DND-41 (cell line): ENCODE measurements at regions not wholly inside any gene's neighbourhood (a gene's known extent, or its start where the extent isn't known, plus 50 kb on each side); places are given as distances from the start of the nearest gene placed in this dataset.
"Not testable (repeated sequence)": the region's sequence is repeated elsewhere in the genome, so short reads cannot be mapped to it uniquely, and the experiment has no call there.

Source experiments
- ATAC-seq: fragments of 200-7000 bp; cut with Tn5 transposase; 3 replicates; pipeline ENCODE4 v1.9.1; 2021; ENCODE audit warnings: low read depth; ENCODE audit not compliant: insufficient read depth
- DNase-seq: peaks from one replicate; pipeline ENCODE4 v3.0.0-alpha.2; 2020
- H2AFZ ChIP-seq: 2 replicates; pipeline ENCODE4 v1.6.0; 2012; ENCODE audit warnings: low read depth, low read length
- H3K27ac ChIP-seq: 2 replicates; pipeline ENCODE4 v1.5.1; 2012; ENCODE audit warnings: low read length, inconsistent platforms
- H3K27me3 ChIP-seq: fragments of 200-600 bp; sonication (generic); 2 replicates; pipeline ENCODE4 v1.6.0; 2012; ENCODE audit warnings: low read length, mild to moderate bottlenecking, inconsistent platforms; ENCODE audit not compliant: insufficient read depth, poor library complexity
- H3K36me3 ChIP-seq: 2 replicates; pipeline ENCODE4 v1.5.1; 2012; ENCODE audit warnings: low read length, inconsistent platforms; ENCODE audit not compliant: insufficient read depth
- H3K4me1 ChIP-seq: 2 replicates; pipeline ENCODE4 v1.5.1; 2012; ENCODE audit warnings: mild to moderate bottlenecking, low read length; ENCODE audit not compliant: insufficient read depth
- H3K4me2 ChIP-seq: 2 replicates; pipeline ENCODE4 v1.6.0; 2012; ENCODE audit warnings: mild to moderate bottlenecking, moderate library complexity, low read length, inconsistent platforms; ENCODE audit not compliant: insufficient read depth
- H3K4me3 ChIP-seq, 2 experiments: fragments of 200-600 bp in 1 of 2; shearing (Covaris generic) in 1 of 2; 2 replicates each; pipeline ENCODE4 v1.5.1; 2012 to 2016; ENCODE audit warnings: inconsistent platforms in 2 of 2, low read length in 2 of 2, mild to moderate bottlenecking in 2 of 2, low read depth in 1 of 2, moderate library complexity in 1 of 2
- H3K79me2 ChIP-seq: 2 replicates; pipeline ENCODE4 v1.6.0; 2012; ENCODE audit warnings: low read length, inconsistent platforms; ENCODE audit not compliant: insufficient read depth
- H3K9ac ChIP-seq: 2 replicates; pipeline ENCODE4 v1.6.0; 2012; ENCODE audit warnings: low read depth, mild to moderate bottlenecking, inconsistent platforms, low read length, moderate library complexity
- H3K9me3 ChIP-seq: 2 replicates; pipeline ENCODE4 v1.5.1; 2012; ENCODE audit warnings: low read length, moderate library complexity, mild to moderate bottlenecking, inconsistent platforms; ENCODE audit not compliant: insufficient read depth, severe bottlenecking
- H4K20me1 ChIP-seq: 2 replicates; pipeline ENCODE4 v1.6.0; 2012; ENCODE audit warnings: low read length; ENCODE audit not compliant: insufficient read depth
- CTCF ChIP-seq: IDR thresholded peaks from 2 replicates; pipeline ENCODE4 v1.5.1; 2012; ENCODE audit warnings: borderline replicate concordance, low read length, moderate library complexity, mild to moderate bottlenecking; ENCODE audit not compliant: poor library complexity, severe bottlenecking; ENCODE audit errors: extremely low read depth
- EZH2 ChIP-seq: IDR thresholded peaks from 3 replicates; pipeline ENCODE4 v1.6.1; 2012; ENCODE audit warnings: borderline replicate concordance, low read depth, mild to moderate bottlenecking, moderate library complexity, low read length, inconsistent platforms; ENCODE audit not compliant: severe bottlenecking

GRCh38 chrX:13448941-13449340 is 120.5 kb upstream of the EGFL6 start:
- no peaks in the 10 kb centered on the region for H3K27me3 ChIP-seq
- no peak overlapping the region for H3K4me2 ChIP-seq
- no peaks in the 10 kb centered on the region for H3K36me3 ChIP-seq
- H3K27ac ChIP-seq: no peak overlapping the region
- DNase-seq (no peak), ATAC-seq (no peak)
- no peaks in the 10 kb centered on the region for H3K79me2 ChIP-seq
- H3K9ac ChIP-seq: no peak overlapping the region
- no peaks in the 10 kb centered on the region for H4K20me1 ChIP-seq
- TF ChIP-seq EZH2: no peak
- TF ChIP-seq CTCF: no peak
- H3K4me1 ChIP-seq: no peaks in the 10 kb centered on the region
- no peaks in the 10 kb centered on the region for H3K9me3 ChIP-seq
- no peak overlapping the region for H2AFZ ChIP-seq
- H3K4me3 ChIP-seq: no peak overlapping the region

GRCh38 chrX:13441608-13442007 is 121.8 kb upstream of the ATXN3L start:
- not testable (repeated sequence) for H3K4me2 ChIP-seq, H3K4me1 ChIP-seq, H3K79me2 ChIP-seq, ATAC-seq, H3K4me3 ChIP-seq, H2AFZ ChIP-seq, H3K36me3 ChIP-seq, H3K27ac ChIP-seq, H3K9me3 ChIP-seq, DNase-seq, H4K20me1 ChIP-seq, H3K9ac ChIP-seq, H3K27me3 ChIP-seq

- Histone ChIP-seq H3K36me3 (no peaks in the 10 kb centered on the region), H3K9ac (no peak overlapping the region), H3K27ac (no peak overlapping the region), H3K79me2 (no peaks in the 10 kb centered on the region), H3K4me3 (no peak overlapping the region), H3K27me3 (no peaks in the 10 kb centered on the region), H3K4me1 (no peaks in the 10 kb centered on the region), H3K4me2 (no peak overlapping the region), H3K9me3 (no peaks in the 10 kb centered on the region), H2AFZ (no peak overlapping the region), H4K20me1 (no peaks in the 10 kb centered on the region)
- no peak for ATAC-seq
- TF ChIP-seq EZH2 (no peak), CTCF (no peak)
- no peak for DNase-seq
Measured at GRCh38 chrX:13440176-13440575, 120.3 kb upstream of the ATXN3L start.

GRCh38 chrX:13433298-13433605 is 113.4 kb upstream of the ATXN3L start:
- H3K27ac ChIP-seq: no peak overlapping the region
- H3K4me1 ChIP-seq: peaks cover 5% of the 10 kb centered on the region; the same call in 1 of the 2 replicates
- no peaks in the 10 kb centered on the region for H3K27me3 ChIP-seq
- no peak for DNase-seq
- no peak overlapping the region for H3K4me3 ChIP-seq
- H3K79me2 ChIP-seq: no peaks in the 10 kb centered on the region
- H3K4me2 ChIP-seq: no peak overlapping the region
- no peak for ATAC-seq
- H3K36me3 ChIP-seq: no peaks in the 10 kb centered on the region
- no peak overlapping the region for H3K9ac ChIP-seq
- H4K20me1 ChIP-seq: no peaks in the 10 kb centered on the region
- no peak overlapping the region for H2AFZ ChIP-seq
- H3K9me3 ChIP-seq: no peaks in the 10 kb centered on the region
- TF ChIP-seq CTCF: no peak
- TF ChIP-seq EZH2: no peak
